ENCODE measurements at regions not wholly inside any gene's neighbourhood (a gene's known extent, or its start where the extent isn't known, plus 50 kb on each side); places are given as distances from the start of the nearest gene placed in this dataset.
"Not testable (repeated sequence)": the region's sequence is repeated elsewhere in the genome, so short reads cannot be mapped to it uniquely, and the experiment has no call there.

DNA sequence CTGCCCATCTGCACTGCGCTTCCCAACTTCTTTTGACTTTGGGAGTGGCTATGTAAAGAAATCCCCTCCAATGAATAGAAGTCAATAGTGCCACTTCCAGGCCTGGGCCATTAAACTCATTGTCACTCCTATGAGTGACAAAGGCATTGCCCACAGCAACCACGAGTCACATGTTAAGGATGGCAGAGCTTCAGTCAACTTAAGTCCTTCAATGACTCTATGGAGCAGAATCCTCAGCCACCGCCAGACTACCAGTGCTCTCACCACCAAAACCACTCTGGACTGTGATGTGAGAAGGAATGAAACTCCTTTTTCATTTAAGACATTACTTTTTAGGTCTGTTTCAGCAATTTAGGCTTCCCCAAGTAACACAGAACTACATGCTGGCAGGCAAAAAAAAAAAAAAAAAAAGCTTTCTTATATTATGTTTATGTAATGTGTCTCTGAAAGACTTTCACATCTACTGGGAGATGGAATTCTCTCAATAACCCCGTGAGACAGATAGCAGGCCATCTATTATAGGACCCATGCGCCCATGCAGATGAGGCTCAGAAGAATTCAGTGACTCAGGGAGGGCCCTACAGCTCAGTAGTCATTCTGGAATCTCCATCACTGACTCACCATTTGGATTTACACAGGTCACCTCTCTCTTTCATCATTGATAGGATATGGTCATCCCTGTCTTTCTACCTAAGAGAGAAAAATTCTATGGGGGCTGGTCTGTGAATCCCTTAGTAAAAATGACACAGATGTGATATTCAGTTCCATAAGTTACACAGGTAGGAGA is 180.5 kb downstream of the CEMIP2 start:
- DNase-seq, result no peak

DNA sequence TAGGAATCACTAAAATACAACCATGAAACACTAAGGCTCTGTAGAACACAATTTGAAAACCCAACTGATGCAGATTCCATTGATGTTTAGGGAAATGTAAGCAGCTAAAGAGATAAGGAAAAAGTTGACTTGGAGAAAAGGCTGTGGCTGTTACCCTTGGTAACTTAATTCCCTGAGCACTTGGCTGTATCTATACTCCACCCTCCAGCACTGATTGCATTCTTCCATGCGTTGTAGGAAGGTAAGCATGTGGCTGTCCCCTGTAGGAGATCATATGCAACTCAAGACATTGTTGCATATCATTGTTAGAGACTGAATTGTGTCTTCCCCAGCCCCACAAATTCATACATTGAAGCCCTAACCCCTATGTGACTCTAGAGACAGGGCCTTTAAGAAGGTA is 184.5 kb downstream of the CEMIP2 start:
- no peak for DNase-seq

DNA sequence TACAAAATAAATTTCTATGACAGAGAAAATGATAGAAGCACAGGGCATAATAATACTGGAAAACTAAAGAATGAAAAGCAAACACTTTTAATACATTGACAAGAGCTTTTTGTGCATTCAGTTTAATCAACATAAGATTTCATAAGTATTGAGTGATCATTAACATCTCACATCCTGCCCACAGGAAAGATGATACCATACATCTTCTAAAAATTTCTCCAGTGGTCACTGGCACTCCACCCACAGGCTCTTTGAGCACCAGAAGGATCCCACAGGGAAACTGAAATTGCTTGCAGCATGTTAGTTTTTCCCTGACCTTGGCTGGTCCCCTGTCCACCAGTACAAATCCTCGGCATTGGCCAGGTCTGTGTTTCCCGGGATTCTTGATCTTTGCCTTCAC is 186.0 kb downstream of the CEMIP2 start:
- DNase-seq, result no peak

DNA sequence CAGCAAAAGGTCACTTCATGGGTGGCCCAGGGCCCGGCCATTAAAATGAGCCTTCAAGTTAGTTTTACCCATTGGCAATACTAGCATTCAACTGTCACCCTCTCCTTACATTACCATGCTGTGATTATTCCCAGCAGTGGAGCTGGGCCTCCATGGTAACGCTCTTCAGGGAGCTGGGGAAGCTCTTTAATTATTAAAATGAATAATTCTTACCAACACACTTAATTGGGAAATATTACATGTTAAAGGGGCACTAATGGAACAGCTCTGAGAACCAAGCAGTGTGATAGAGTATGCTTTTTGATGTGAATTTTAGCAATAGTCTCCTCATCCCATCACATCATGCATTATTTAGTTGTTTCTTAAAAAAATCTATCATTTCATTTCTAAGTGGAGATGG is 187.2 kb downstream of the CEMIP2 start:
- DNase-seq, result no peak

DNA sequence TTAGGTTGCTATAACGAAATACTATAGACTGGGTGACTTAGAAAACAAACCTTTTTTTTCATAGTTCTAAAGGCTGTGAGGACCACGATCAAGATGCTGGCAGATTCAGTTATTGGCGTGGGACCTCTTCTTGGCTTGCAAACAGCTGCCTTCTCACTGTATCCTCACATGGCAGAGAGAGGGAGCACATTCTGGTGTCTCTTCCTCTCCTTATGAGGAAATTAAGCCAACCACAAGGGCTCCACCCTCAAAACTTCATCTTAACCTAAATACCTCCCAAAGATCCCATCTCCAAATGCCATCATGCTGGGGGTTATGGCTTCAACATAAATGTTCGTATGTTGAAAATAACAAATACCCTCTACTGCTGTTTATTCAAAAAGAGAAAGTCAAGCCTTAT is 197.1 kb downstream of the CEMIP2 start:
- DNase-seq, result no peak

DNA sequence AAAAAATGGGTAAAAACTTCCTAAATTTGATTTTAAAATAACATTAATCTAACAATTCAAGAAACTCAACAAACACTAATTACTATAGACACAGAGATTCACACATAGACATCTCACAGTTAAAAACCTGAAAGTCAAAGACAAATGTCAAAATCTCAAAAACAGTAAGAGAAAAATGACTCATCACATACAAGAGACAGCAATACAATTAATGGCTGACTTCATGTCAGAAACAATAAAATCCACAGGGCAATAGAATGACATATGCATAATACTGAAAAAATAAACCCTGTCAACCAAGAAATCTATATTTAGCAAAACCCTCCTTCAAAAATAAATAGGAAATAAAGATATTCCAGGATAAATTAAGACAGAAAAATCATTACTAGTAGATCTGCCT is 200.4 kb downstream of the CEMIP2 start:
- DNase-seq, result no peak

DNA sequence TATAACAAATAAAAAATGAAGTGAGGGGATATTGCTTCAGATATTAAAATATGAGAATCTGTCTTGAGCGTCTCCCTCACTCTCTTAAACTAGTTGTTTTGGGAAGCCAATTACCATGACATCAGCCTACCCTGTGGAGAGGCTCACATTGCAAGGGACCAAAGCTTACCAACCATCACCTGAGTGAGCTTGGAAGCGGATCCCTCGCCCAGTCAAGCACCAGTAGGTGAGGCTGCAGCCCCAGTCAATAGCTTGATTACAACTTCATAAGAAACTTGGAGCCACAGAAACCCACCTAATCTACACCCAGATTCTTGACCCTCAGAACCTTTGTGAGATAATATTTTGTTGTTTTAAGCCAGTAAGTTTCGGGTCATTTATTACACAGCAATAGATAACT is 206.2 kb downstream of the CEMIP2 start:
- no peak for DNase-seq

DNA sequence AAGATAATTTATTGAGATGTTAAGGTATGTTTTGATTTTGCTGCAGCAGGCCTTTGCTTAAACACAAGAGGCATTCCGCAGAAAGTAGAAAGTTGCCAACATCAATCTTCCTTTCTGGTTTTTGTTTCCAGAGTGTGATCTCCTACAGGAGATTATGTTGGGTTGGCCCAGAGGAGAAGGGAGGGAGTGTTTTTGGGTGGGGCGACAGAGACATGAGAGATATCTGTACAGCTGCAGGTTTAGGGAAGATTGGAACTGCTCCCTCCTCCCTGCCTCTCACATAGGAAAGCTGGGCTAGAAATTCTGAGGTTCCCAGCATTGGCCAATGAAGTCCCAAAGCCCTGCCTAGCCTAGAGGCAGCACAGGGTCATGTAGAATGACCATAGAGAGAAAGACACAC is 211.0 kb downstream of the CEMIP2 start:
- no peak for DNase-seq

DNA sequence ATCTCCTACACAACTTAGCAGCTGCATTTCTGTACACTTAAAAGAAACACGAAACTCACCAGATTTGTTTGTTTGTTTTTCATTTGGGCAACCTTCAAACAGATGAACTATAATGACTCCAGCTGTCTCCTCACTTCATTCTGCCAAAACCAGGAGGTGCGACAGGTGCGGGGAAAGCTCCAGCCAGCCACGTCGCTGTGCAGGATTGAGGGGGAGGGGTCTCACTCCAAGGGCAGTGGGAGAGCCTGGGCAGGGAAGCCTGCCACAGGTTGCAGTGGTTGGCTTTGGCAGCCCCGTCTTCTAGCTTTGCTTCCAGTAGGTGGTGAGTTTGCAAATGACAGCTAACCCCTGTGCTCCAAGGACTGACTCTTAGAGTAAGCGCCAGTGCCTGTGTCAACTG is 215.8 kb downstream of the CEMIP2 start:
- peak; percentile 78 for DNase-seq

DNA sequence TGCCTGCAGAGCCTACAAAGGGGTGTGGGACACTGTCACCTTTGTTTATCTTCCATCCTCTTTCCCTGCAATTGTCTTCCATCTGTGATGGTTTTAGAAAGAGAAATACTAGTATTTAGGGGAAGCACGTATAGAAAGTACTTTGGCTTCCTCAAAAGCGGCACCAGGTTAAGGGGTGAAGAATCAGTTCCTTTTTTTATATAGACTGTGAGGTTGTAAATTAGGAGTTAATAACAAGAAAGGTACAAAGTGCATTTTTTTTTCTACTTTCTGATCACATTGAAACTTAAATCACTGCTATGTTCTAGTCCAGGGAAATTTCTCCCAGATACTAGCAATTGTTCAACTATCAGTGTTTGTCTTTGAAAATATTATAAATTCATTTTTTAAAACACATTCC is 219.3 kb downstream of the CEMIP2 start:
- DNase-seq, result no peak

DNA sequence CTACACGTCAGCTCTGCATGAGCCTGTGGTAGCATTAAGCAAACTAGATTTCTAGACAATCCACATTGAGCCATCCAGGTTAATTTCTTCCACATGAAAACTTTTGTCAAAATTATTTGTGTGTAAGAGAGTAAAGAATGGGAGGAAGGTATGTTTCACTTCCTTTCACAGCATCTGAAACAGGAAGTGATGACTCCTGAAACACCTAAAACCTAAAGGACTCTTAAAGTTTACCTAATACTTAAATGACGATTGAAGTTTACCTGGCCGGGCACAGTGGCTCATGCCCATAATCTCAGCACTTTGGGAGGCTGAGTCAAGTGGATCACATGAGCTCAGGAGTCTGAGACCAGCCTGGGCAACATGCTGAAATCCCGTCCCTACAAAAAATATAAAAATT is 223.8 kb downstream of the CEMIP2 start:
- DNase-seq, result no peak

DNA sequence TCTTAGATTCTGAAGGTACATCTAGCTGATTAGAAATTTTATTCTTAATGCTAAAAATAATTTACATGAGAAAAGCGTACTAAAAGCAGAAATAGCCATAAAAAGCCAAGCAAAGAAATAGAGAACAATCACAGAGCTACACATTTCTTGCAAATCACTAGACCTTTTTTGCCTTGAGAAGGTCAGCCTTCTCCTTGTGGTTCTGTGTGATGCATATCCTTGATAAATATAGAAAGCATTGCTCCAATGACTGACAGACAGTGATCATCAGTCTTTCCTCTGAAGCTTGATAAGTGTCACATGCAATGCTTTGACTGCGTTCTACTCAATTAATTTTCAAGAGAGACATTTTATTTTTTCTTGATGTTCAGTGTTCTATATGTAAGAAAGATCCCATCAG is 226.9 kb downstream of the CEMIP2 start:
- DNase-seq, result no peak

DNA sequence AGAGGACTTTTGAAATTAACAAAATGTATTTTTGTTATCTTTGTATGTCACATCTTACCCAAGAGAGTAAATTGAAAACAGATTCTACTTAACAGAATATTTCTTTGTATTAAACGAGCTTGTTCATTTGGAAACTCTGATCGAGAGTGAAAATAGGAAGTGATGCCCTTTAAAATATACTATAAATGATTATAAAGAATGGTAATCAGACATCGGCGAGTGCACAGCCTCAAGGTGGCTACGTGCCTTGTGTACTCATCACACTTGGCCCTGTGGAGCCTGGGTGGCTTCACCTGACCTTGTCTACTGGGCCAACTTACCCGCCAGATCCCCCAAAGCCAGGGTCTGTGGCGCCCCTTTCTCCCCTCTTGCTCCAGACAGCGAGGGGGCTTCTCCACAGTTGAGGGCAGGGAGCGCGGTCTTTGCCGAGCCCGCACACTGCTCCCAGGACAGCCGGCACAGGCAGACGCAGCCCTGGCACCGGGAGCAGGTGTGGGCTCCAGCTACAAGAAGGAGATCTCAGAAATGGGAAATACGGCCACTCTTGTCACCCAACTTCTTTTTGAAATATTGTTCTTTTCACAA is 243.2 kb downstream of the CEMIP2 start:
- DNase-seq, result no peak

DNA sequence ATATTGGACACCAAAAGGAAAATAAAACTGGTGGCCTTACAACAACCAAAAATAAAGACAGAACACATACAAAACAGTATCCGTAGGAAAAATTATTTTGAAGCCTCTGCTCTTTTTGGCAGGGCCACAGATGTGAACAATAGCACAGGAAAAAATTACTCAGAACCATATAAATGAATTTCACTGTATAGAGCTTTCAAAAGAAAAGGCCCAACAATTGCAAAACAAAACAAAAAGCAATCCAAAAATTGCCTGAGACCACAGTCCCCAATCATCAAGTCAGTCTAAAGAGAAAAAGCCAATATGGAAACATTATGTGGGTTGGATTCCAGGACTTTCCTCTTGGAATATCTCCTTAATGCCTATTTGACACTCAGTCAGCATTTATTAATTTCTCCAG is 243.8 kb downstream of the CEMIP2 start:
- no peak for DNase-seq

DNA sequence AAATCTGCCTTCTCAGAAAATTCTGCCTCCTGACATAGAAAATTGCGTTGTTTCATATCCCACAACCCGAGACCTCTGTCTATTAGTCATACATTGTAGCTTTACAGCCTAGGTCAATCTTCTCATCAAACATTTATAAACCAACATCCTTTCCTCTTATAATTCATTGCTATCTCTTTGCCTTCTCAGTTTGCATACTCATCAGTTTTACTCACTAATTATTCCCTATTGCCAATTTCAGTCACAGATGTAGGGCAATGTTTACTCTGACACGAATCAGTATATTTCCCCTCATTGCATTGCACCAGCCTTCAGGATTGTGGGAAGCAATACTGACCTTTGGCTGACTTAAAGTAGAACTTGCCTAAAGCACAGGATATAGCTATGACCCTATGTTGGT is 247.2 kb downstream of the CEMIP2 start:
- no peak for DNase-seq

DNA sequence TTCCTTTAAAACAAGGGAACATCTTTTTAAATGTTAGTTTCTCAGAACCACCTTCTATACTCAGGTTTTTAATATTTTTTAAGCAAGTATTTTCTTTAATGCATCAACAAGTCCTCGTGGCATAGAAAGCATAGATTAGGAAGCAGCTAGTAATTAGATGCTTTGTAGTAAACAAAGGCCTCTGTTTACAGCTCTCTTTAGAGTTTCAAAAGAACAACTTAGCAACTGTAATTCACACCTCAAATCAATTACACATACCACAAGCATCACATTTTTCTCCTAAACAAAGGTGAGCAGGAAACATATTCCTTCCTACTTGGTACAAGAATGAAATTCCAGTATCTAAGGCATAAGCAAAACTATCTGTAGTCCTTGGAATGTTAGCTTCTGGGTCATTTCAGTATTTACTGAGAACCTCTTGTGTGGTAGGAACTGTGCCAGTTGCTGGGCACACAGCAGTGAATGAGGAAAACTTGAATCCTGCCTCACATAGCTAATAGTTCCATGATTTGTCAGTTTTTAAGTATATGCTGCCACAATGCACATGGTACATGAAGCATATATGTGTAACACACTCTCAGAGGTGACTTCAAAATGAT is 249.1 kb downstream of the CEMIP2 start:
- no peak for DNase-seq

DNA sequence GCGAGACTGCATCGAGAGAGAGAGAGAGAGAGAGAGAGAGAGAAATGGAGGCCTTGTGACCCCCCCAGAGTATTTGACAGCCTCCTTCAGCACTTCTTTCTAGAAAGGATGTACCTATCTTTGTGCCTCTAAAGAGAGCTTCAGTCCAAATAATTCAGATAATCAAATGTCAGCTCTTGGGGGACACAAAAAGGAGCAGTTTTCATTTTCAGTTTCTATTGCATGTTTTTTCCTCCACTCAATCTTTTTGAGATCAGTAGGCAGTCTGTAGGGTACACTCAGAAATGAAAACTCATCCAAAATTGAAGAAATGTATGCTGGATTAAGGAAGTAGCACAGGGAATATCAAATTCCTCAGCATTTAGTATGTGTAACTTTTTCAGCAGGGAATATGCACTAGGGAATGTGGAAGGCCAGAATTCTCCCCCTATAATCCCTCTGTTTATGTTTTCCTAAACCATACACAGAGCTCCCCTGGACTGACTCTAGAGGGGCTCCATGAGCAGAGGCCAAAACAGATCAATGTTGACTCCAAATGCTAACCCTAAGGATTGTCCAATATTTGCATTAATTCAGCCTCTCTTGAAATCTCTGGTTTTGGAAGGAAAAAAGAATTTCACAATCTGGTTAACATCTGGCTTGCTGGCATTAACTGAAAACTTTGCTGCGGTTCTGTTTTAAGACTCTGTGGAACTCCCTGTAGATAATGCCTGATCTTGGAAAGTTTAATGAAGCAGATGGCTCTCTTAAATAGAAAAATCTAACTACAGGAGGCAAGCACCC is 250.1 kb downstream of the CEMIP2 start:
- DNase-seq, result no peak

DNA sequence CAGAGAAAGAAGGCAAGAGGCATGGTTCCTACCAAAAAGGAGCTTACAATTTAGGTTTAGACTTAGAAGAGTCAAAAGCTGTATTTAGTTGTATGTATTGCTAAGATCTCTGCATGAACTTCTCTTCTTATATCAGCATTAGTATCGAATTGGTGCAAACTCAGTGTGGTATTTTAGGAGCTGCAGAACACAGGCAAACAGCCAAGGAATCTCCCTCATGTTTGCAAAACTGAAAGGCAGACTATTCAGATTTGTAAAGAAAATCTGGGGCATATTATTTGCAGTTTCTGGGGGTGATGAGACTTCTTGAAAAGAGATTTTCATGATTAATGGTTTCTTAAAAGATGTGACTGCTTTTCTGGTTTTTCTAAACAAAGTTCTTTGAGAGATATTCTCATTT is 252.7 kb downstream of the CEMIP2 start:
- no peak for DNase-seq

DNA sequence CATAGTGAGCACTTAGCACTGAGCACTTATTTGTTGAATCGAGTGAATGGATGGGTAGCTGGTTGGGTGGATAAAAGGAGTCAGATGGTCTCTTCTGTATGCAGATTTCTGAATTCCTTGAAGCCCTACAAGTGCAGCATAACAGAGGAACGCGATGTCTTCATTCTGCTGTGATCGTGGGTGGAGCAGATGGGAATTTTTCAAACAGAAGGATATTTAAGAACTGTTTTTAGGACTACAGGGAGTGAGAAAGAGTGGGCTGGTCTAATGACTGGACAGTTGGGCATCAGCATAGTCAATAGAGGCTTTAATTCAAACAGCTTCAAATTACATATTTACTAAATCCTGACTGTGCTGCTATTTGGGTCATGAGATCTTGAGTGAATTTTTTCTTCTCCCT is 253.2 kb downstream of the CEMIP2 start:
- no peak for DNase-seq

DNA sequence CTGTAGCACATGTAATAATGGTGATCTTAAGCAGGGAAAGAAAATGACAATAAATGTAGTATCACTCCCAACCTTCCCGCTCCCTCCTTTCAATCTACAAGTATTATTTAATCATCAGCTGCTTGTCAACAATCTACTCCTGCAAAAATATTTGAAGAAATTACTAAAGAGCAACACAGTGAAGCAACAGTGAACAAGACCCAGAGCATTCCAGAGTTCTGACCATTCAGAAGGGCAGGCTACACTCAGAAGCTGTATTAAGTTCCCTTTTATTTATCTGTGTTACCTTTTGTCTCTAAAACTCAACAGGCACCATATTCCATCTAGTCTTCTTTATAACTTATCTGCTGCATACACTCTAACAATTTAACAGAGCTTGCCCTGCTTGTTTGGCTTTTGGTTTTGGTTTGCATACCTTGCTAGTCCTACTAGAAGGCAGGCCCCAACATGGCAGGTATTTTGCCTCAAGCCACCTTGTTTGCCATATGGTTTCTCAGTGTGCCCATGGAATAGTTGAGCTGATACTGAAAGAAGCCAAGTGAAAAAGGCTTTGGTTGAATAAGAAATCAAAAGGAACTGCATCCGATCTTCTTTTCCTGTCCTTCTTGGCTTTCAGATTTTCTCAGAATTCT is 253.9 kb downstream of the CEMIP2 start:
- DNase-seq, result no peak

DNA sequence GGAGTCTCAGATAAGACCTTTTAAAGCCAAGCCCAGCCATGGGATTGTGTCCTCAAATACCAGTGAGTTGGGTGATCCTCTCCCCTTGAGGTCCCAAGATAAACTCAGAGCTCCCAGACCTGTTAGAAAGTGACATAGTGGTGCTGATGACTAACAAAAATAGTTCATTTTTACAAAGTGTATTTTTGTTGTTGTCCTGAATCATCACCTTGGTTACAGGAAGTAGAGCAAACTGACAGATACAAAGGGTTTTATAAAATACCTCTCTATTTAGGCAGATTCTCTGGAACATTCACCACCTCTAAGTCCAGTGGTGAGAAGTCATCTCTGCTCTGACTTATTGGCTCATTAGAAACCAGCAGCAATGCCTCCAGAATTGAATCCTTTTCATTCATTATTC is 259.3 kb downstream of the CEMIP2 start:
- DNase-seq, result no peak

DNA sequence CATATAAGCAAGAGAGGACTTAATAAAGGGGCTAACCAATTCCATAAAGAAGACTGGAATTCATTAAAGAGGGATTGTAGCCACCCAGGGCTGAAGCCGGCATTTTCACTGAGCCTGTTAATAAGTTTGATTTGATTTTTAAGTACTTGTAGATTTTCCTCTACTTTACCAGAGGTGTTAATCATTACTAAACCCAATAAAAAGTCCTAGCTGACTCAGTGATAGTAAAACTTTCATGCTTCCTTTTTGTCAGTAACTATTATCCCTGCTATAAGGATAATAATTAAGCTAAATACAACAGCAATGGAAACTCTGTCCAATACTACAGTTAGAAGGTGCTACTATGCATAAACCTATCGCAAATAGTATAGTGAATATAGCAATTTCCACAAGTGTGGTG is 260.2 kb downstream of the CEMIP2 start:
- not testable (repeated sequence) for DNase-seq

DNA sequence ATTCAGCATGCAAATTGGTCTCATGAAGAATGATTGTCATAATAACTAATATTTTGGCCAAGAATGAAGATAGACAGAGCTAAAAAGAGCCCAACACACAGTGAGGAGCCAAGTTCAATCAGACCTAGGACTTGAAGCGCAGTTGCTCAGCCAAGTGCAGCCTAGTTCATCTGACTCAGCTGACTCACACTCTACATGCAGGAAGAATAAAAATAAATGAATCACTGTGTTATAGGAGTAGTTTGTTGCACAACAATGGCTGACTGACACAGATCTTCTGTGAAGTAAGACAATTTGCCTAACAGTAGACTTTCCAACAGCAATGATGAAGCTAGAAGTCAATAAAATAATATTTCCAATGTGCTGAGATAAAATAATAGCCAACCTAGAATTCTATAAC is 261.5 kb downstream of the CEMIP2 start:
- no peak for DNase-seq

Measured in NCI-H69 (cell line).